B cell (primary cell): ENCODE measurements at regions not wholly inside any gene's neighbourhood (a gene's known extent, or its start where the extent isn't known, plus 50 kb on each side); places are given as distances from the start of the nearest gene placed in this dataset.

Source experiments
- ATAC-seq: fragments of 200-7000 bp; cut with Tn5 transposase; one replicate; pipeline ENCODE4 v1.10.0; 2021; ENCODE audit warnings: low read depth, mild to moderate bottlenecking, moderate number of reproducible peaks, moderate library complexity
- CTCF ChIA-PET: fragments of 350-600 bp; sonication (Branson Sonifier 250); formaldehyde crosslinking; loops from one replicate; lab custom pipeline; 2021; ENCODE audit warnings: antibody characterized with exemption, inconsistent platforms; lab: Charles Lee
- POLR2A ChIA-PET: fragments of 350-600 bp; sonication (Branson Sonifier 250); formaldehyde crosslinking; loops from one replicate; lab custom pipeline; 2021; ENCODE audit warnings: antibody characterized with exemption; lab: Charles Lee
- DNase-seq: peaks from one replicate; pipeline ENCODE4 v3.0.0; 2013
- H2AFZ ChIP-seq: 2 replicates; pipeline ENCODE4 v1.6.1; 2012; ENCODE audit warnings: mild to moderate bottlenecking, low read depth, low read length; ENCODE audit not compliant: insufficient read depth, poor library complexity, severe bottlenecking
- H3K27ac ChIP-seq, 2 donors: 1 replicate in 1 of 2; 2 replicates in 1 of 2; pipeline ENCODE4 v1.5.1; 2012 to 2013; ENCODE audit warnings: low read length in 2 of 2, mild to moderate bottlenecking in 2 of 2, moderate library complexity in 1 of 2
- H3K27me3 ChIP-seq, 4 experiments: fragments of 200-600 bp in 1 of 4; sonication (generic) in 1 of 4; replicated peaks in 1 of 4; 1 replicate in 2 of 4; 2 replicates in 2 of 4; pipeline versions ENCODE4 v1.6.1 to v1.7.0; 2013 to 2016; ENCODE audit warnings: low read length in 3 of 4, mild to moderate bottlenecking in 2 of 4, mixed read lengths in 1 of 4, moderate library complexity in 1 of 4; ENCODE audit not compliant: insufficient read depth in 4 of 4, control insufficient read depth in 3 of 4; ENCODE audit errors: control extremely low read depth in 1 of 4
- H3K36me3 ChIP-seq, 2 experiments: replicated peaks in 1 of 2; 1 replicate in 1 of 2; 2 replicates in 1 of 2; pipeline versions ENCODE4 v1.6.1 to v1.7.1; 2013; ENCODE audit warnings: low read length in 1 of 2; ENCODE audit not compliant: insufficient read depth in 2 of 2, control insufficient read depth in 1 of 2; ENCODE audit errors: control extremely low read depth in 1 of 2, extremely low read depth in 1 of 2
- H3K4me1 ChIP-seq, 2 donors: fragments of 200-600 bp in 1 of 2; sonication (generic) in 1 of 2; 1 replicate in 1 of 2; 2 replicates in 1 of 2; pipeline versions ENCODE4 v1.5.1 to v1.6.1; 2013 to 2017; ENCODE audit warnings: low read length in 2 of 2; ENCODE audit not compliant: control insufficient read depth in 2 of 2, insufficient read depth in 2 of 2
- H3K4me2 ChIP-seq: replicated peaks from 2 replicates; pipeline ENCODE3; 2012; ENCODE audit warnings: mild to moderate bottlenecking, low read depth, low read length; ENCODE audit not compliant: poor library complexity, severe bottlenecking
- H3K4me3 ChIP-seq, 5 experiments: fragments of 200-600 bp in 1 of 5; sonication (generic) in 1 of 5; 1 replicate in 3 of 5; 2 replicates in 2 of 5; pipeline versions ENCODE4 v1.5.1 to v1.7.0; 2011 to 2016; ENCODE audit warnings: low read length in 4 of 5, mild to moderate bottlenecking in 4 of 5, low read depth in 2 of 5, control low read depth in 1 of 5, moderate library complexity in 1 of 5; ENCODE audit not compliant: insufficient read depth in 1 of 5; ENCODE audit errors: control extremely low read depth in 1 of 5, extremely low read depth in 1 of 5
- H3K79me2 ChIP-seq: fragments of 200-600 bp; sonication (generic); one replicate; pipeline ENCODE4 v1.6.0; 2016; ENCODE audit warnings: low read length; ENCODE audit not compliant: control insufficient read depth, insufficient read depth
- H3K9ac ChIP-seq: fragments of 200-600 bp; sonication (generic); 2 replicates; pipeline ENCODE4 v1.6.1; 2017; ENCODE audit warnings: mild to moderate bottlenecking, low read length, moderate library complexity
- H3K9me3 ChIP-seq, 3 donors: one replicate each; pipeline versions ENCODE4 v1.6.1 to v1.7.1; 2013; ENCODE audit warnings: low read length in 2 of 3; ENCODE audit not compliant: control insufficient read depth in 2 of 3, insufficient read depth in 1 of 3; ENCODE audit errors: control extremely low read depth in 1 of 3
- H4K20me1 ChIP-seq: 2 replicates; pipeline ENCODE4 v1.6.0; 2012; ENCODE audit warnings: mild to moderate bottlenecking, low read length; ENCODE audit not compliant: insufficient read depth, control insufficient read depth, poor library complexity, severe bottlenecking
- H3K27ac Mint-ChIP-seq: one replicate; pipeline ENCODE4 v1.8.0; 2021; ENCODE audit warnings: mixed read lengths
- H3K27me3 Mint-ChIP-seq: one replicate; pipeline ENCODE4 v1.8.0; 2021; ENCODE audit warnings: mixed read lengths
- H3K4me1 Mint-ChIP-seq: one replicate; pipeline ENCODE4 v1.8.0; 2021; ENCODE audit warnings: mixed read lengths
- H3K4me3 Mint-ChIP-seq: one replicate; pipeline ENCODE4 v1.8.0; 2021; ENCODE audit warnings: mixed read lengths
- H3K9me3 Mint-ChIP-seq: one replicate; pipeline ENCODE4 v1.8.0; 2022; ENCODE audit warnings: mixed read lengths; ENCODE audit not compliant: insufficient read depth
- CTCF ChIP-seq: fragments of 200-600 bp; IDR thresholded peaks from one replicate; pipeline ENCODE4 v1.8.0; 2022; ENCODE audit warnings: antibody characterized with exemption, mild to moderate bottlenecking
- EZH2 ChIP-seq: IDR thresholded peaks from 2 replicates; pipeline ENCODE4 v1.6.1; 2012; ENCODE audit warnings: borderline replicate concordance, low read depth, mild to moderate bottlenecking, moderate library complexity, low read length; ENCODE audit not compliant: insufficient read depth, poor library complexity, severe bottlenecking
- intact Hi-C: fragments of 100-400 bp; cut with micrococcal nuclease; formaldehyde crosslinking; loops from one replicate; pipeline ENCODE4 v1.10.0; 2022

DNA sequence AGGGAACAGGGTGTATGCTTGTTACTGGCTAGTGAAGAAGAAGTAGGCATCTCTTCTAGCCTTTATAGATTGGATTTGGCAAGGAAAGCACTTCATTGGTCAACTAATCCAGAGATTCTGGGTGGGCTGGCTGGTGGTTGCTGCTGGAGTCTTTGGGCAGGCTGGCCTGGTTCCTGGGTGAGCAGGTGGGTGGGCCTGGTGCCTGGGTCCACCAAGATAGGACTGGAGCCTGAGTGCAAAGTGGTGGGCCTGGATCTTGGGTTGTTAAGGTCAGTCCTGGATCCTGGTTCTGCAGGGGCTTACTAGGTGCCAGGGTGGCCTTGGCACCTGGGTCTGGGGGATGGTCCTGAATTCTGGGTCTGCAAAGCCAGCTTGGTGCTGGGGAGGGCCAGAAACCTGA, 482.4 kb upstream of the GHITM start:
- Mint-ChIP-seq H3K9me3 (no peaks in the 10 kb centered on the region), H3K4me1 (no peaks in the 10 kb centered on the region), H3K27ac (no peak overlapping the region), H3K27me3 (no peaks in the 10 kb centered on the region), H3K4me3 (no peak overlapping the region)
- Histone ChIP-seq H3K79me2 (no peaks in the 10 kb centered on the region), H4K20me1 (no peaks in the 10 kb centered on the region), H3K9me3 (peaks cover 0 to 8% (median 0%) of the 10 kb centered on the region in 3 donors), H3K36me3 (no peaks in the 10 kb centered on the region), H3K4me3 (no peak overlapping the region), H3K4me2 (no peak overlapping the region), H3K27ac (no peak overlapping the region), H2AFZ (no peak overlapping the region), H3K9ac (no peak overlapping the region), H3K4me1 (no peaks in the 10 kb centered on the region), H3K27me3 (no peaks in the 10 kb centered on the region)
- TF ChIP-seq CTCF, result no peak
- no peak for TF ChIP-seq EZH2
- POLR2A ChIA-PET, result no interaction called here
- intact Hi-C loops, result no loop called here
- CTCF ChIA-PET, result no interaction called here
- DNase-seq (no peak), ATAC-seq (no peak)

DNA sequence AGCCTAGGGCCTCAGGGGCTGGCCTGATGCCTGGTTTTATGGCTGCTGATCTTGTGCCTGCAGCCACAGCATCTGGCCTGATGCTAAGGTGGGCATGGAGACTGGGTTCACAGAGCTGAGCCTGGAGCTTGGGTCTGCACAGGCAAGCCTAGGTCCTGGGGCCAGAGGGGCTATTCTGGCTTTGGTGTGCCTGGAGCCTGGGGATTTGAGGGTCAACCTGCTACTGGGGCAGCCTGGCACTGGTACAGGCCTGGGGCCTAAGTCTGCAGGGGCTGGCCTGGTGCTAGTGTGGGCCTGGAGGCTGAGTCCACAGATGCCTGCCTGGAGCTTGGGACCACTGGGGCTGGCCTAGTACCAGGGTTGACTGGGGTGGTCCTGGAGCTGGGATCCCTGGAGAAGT, 481.8 kb upstream of the GHITM start:
- Histone ChIP-seq H3K9ac (no peak overlapping the region), H3K9me3 (peaks cover 0 to 8% (median 0%) of the 10 kb centered on the region in 3 donors), H3K36me3 (no peaks in the 10 kb centered on the region), H2AFZ (no peak overlapping the region), H3K4me3 (no peak overlapping the region), H4K20me1 (no peaks in the 10 kb centered on the region), H3K27ac (no peak overlapping the region), H3K4me2 (no peak overlapping the region), H3K79me2 (no peaks in the 10 kb centered on the region), H3K27me3 (no peaks in the 10 kb centered on the region), H3K4me1 (no peaks in the 10 kb centered on the region)
- Mint-ChIP-seq H3K4me1 (no peaks in the 10 kb centered on the region), H3K9me3 (no peaks in the 10 kb centered on the region), H3K4me3 (no peak overlapping the region), H3K27me3 (no peaks in the 10 kb centered on the region), H3K27ac (no peak overlapping the region)
- TF ChIP-seq CTCF (no peak), EZH2 (no peak)
- CTCF ChIA-PET, result no interaction called here
- intact Hi-C loops, result no loop called here
- ATAC-seq (no peak), DNase-seq (no peak)
- POLR2A ChIA-PET, result no interaction called here
